Stimulated activated naive CD8-positive, alpha-beta T cell treated with anti-CD3 and anti-CD28 coated beads, Interleukin-15, amount 100 ng/mL, for 72 hours (primary cell): ENCODE measurements at regions not wholly inside any gene's neighbourhood (a gene's known extent, or its start where the extent isn't known, plus 50 kb on each side); places are given as distances from the start of the nearest gene placed in this dataset.

Source experiments
- ATAC-seq: fragments of 150-1000 bp; cut with Tn5 transposase; 2 replicates; pipeline ENCODE4 v1.10.0; 2021; ENCODE audit warnings: mild to moderate bottlenecking, moderate library complexity
- DNase-seq, 2 donors: peaks; one replicate each; pipeline ENCODE4 v3.0.0; 2021 to 2022
- H3K27ac Mint-ChIP-seq, 2 donors: one replicate each; pipeline ENCODE4 v1.8.0; 2022; ENCODE audit warnings: mild to moderate bottlenecking in 2 of 2, mixed read lengths in 2 of 2, moderate library complexity in 2 of 2
- H3K27me3 Mint-ChIP-seq: one replicate; pipeline ENCODE4 v1.8.0; 2022; ENCODE audit warnings: mixed read lengths
- H3K4me1 Mint-ChIP-seq: one replicate; pipeline ENCODE4 v1.8.0; 2022; ENCODE audit warnings: mild to moderate bottlenecking, mixed read lengths
- H3K4me3 Mint-ChIP-seq, 2 donors: one replicate each; pipeline ENCODE4 v1.8.0; 2022; ENCODE audit warnings: mild to moderate bottlenecking in 2 of 2, mixed read lengths in 2 of 2, moderate library complexity in 1 of 2
- H3K9me3 Mint-ChIP-seq, 2 donors: one replicate each; pipeline ENCODE4 v1.8.0; 2022; ENCODE audit warnings: mixed read lengths in 2 of 2

GRCh38 chr15:70301396-70301795 lies 203.7 kb upstream of the TLE3 start:
- H3K9me3 Mint-ChIP-seq: no peaks in the 10 kb centered on the region
- DNase-seq (no peak), ATAC-seq (no peak)
- H3K4me3 Mint-ChIP-seq: no peak overlapping the region
- H3K27me3 Mint-ChIP-seq: no peaks in the 10 kb centered on the region
- H3K4me1 Mint-ChIP-seq: peaks cover 10% of the 10 kb centered on the region
- H3K27ac Mint-ChIP-seq: no peak overlapping the region

DNA sequence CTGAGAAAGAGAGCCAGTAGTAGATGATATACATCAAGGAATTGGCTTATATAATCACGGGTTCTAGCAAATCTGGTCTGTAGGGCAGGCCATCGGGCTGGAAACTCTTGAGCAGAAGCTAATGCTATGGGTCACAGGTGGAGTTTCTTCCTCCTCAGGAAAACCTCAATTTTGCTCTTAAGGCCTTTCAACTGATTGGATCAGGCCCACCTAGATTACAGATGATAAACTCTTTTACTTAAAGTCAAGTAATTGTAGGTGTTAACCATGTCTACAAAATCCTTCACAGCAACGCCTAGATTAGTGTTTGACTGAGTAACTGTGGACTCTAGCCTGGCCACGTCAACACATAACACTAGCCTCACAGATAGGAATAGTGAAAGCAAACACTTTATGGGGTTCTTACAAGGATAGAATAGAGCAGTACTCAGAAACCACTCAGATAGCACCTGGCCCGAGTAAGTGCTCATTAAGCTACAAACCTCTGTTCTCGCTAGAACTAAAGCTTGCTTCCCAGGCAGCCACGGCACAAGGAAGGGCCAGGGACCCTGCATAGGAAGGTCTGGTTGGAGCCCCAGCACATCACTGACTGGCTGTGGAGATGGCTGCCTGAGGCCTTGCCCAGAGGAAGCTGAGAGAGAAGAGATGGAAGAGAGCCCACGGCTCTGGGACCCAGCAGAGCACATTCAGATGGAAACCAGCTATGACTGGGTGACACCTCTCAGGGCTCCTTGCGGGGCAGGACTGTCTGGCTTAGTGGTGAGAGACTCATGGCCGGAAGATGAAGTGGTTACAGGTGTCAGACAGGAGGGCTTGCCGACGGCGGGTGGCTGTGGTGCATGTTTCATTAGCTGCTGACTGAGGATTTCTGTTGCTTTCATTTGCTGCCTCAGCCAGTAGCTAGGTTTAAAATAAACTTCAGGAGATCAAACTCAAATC lies 202.5 kb upstream of the TLE3 start:
- ATAC-seq: peak; percentile 100
- H3K27ac Mint-ChIP-seq: no peak overlapping the region
- H3K4me1 Mint-ChIP-seq: peaks cover 15% of the 10 kb centered on the region
- H3K9me3 Mint-ChIP-seq: no peaks in the 10 kb centered on the region
- H3K4me3 Mint-ChIP-seq: no peak overlapping the region
- H3K27me3 Mint-ChIP-seq: no peaks in the 10 kb centered on the region
- peak; percentile 75 to 89 for DNase-seq

DNA sequence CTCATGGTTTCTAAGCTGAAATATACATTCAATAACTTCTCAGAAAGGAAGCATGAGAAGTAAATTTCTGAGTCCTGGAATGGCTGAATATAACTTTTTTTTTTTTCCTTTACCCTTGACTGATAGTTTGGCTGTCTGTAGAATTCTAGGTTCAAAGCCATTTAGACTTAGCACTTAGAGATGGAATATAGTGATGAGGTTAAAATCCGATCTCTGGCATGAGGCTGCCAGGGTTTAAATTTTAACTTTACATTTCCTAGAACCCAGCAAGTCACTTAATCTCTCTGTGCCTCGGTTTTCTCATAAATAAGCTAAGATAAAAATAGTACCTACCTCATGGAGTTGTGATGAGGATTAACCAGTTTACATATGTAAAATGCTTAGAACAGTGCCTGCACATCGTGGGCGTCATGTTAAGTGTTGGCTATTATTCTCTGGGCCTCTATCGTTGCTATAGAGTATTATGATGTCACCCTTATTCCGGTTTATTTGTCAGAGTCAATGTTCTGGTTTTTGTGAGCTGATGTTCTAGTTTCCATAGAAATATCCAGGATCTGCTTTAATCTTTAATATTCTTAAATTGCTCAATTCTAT lies 199.8 kb upstream of the TLE3 start:
- Mint-ChIP-seq H3K27ac (no peak overlapping the region), H3K4me3 (no peak overlapping the region), H3K4me1 (peaks cover 15% of the 10 kb centered on the region), H3K27me3 (no peaks in the 10 kb centered on the region), H3K9me3 (no peaks in the 10 kb centered on the region)
- no peak for ATAC-seq
- no peak for DNase-seq

- Mint-ChIP-seq H3K27me3 (peaks cover 14% of the 10 kb centered on the region), H3K27ac (no peak overlapping the region), H3K4me1 (peaks cover 5% of the 10 kb centered on the region), H3K9me3 (no peaks in the 10 kb centered on the region), H3K4me3 (no peak overlapping the region)
- DNase-seq: no peak
- no peak for ATAC-seq
Measured at GRCh38 chr15:70294731-70295305, 197.1 kb upstream of the TLE3 start.

- no peak overlapping the region for H3K4me3 Mint-ChIP-seq
- H3K4me1 Mint-ChIP-seq: peaks cover 5% of the 10 kb centered on the region
- no peak overlapping the region for H3K27ac Mint-ChIP-seq
- ATAC-seq (no peak), DNase-seq (no peak)
- H3K9me3 Mint-ChIP-seq: no peaks in the 10 kb centered on the region
- peaks cover 14% of the 10 kb centered on the region for H3K27me3 Mint-ChIP-seq
Measured at GRCh38 chr15:70293591-70294470, 196.1 kb upstream of the TLE3 start.

DNA sequence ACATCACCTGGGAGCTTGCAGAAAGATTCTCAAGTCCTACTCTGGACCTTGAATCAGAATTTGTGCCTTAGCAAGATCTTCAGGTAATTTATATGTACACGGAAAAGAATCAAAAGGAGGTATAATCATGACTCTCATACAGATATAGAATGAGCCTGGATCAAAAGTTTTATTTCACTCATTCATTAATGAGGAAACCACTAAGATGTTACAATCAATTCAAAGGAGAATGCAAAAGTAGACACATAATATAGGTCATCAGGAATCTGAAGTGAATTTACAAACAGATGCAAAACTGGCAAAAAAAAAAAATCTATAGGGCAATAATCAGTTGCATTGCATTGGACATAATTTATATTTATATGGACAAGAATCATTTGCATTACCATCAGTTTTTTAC lies 195.4 kb upstream of the TLE3 start:
- DNase-seq (no peak), ATAC-seq (no peak)
- H3K4me1 Mint-ChIP-seq: peaks cover 5% of the 10 kb centered on the region
- H3K4me3 Mint-ChIP-seq: no peak overlapping the region
- H3K27me3 Mint-ChIP-seq: peaks cover 14% of the 10 kb centered on the region
- H3K27ac Mint-ChIP-seq: no peak overlapping the region
- no peaks in the 10 kb centered on the region for H3K9me3 Mint-ChIP-seq

- Mint-ChIP-seq H3K27ac (no peak overlapping the region), H3K27me3 (peaks cover 14% of the 10 kb centered on the region), H3K9me3 (no peaks in the 10 kb centered on the region), H3K4me1 (peaks cover 5% of the 10 kb centered on the region), H3K4me3 (no peak overlapping the region)
- ATAC-seq (no peak), DNase-seq (no peak)
Measured at GRCh38 chr15:70292076-70292760, 194.5 kb upstream of the TLE3 start.

GRCh38 chr15:70291305-70292075 lies 193.8 kb upstream of the TLE3 start:
- DNase-seq (no peak), ATAC-seq (no peak)
- H3K9me3 Mint-ChIP-seq: no peaks in the 10 kb centered on the region
- H3K27me3 Mint-ChIP-seq: peaks cover 14% of the 10 kb centered on the region
- H3K4me1 Mint-ChIP-seq: peaks cover 5% of the 10 kb centered on the region
- peak overlapping the region in 1 of 2 donors; percentile 67 for H3K27ac Mint-ChIP-seq
- no peak overlapping the region for H3K4me3 Mint-ChIP-seq

DNA sequence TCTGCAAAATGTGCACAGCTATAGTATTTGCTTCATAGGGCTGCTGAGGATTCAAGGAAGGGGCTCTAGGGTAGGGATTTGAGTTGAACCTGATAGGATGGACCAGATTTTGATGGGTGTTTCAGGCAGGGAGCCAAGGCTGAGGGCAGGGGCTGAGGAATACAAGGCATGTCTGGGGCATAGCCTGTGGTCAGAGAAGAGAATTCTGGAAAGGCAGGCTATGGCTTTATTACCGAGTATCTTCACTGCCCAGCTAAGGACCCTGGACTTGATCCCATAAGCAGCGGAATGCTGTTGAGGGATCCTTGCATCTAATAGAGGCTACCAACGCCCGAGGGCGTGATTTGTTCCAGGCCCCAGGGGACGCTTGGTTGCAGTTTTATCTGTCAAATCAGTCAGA lies 193.0 kb upstream of the TLE3 start:
- Mint-ChIP-seq H3K9me3 (no peaks in the 10 kb centered on the region), H3K4me3 (no peak overlapping the region), H3K27me3 (peaks cover 14% of the 10 kb centered on the region), H3K4me1 (no peaks in the 10 kb centered on the region), H3K27ac (no peak overlapping the region)
- DNase-seq (no peak), ATAC-seq (no peak)

DNA sequence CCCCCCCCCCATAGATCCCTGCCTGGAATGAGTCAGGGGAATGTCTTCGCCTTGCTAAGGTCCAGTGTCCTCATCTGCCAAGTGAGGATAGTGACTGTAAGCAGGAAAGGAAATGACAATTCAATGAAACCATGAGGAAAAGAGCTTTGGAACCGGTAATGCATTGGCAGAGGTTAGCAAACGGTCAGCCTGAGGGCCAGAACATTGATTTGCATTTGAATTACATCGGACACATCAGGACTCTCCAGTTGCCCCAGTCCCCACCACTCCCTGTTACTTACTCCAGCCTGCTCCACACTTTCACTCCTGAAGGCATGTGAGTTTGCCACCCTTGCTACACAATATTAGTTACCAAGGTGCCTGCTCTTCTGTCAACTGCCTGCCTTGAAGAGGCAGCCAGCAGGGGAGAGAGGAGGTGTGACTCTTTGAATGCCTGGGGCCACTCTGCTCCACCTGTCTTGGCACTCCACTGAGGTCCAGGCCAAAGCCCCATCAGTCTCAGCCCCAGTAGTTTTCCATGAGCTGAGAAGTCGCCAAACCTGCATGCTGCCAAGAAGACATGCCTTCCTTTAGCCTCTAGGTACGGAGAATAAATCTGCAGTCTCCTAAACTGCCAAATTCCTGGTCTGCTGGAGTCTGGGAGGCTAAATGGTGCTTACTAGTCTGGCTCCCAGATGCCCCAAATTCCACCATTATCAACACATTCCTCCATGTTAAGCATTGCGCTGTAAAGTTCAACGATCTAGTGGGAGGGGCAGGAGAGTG lies 191.7 kb upstream of the TLE3 start:
- Mint-ChIP-seq H3K4me3 (no peak overlapping the region), H3K4me1 (no peaks in the 10 kb centered on the region), H3K27me3 (peaks cover 14% of the 10 kb centered on the region), H3K9me3 (no peaks in the 10 kb centered on the region), H3K27ac (peak overlapping the region in 1 of 2 donors; percentile 91)
- ATAC-seq (no peak), DNase-seq (no peak)

- Mint-ChIP-seq H3K9me3 (no peaks in the 10 kb centered on the region), H3K27ac (no peak overlapping the region), H3K4me1 (peaks cover 9% of the 10 kb centered on the region), H3K4me3 (no peak overlapping the region), H3K27me3 (peaks cover 3% of the 10 kb centered on the region)
- no peak for ATAC-seq
- no peak for DNase-seq
Measured at GRCh38 chr15:70286113-70286806, 188.5 kb upstream of the TLE3 start.

DNA sequence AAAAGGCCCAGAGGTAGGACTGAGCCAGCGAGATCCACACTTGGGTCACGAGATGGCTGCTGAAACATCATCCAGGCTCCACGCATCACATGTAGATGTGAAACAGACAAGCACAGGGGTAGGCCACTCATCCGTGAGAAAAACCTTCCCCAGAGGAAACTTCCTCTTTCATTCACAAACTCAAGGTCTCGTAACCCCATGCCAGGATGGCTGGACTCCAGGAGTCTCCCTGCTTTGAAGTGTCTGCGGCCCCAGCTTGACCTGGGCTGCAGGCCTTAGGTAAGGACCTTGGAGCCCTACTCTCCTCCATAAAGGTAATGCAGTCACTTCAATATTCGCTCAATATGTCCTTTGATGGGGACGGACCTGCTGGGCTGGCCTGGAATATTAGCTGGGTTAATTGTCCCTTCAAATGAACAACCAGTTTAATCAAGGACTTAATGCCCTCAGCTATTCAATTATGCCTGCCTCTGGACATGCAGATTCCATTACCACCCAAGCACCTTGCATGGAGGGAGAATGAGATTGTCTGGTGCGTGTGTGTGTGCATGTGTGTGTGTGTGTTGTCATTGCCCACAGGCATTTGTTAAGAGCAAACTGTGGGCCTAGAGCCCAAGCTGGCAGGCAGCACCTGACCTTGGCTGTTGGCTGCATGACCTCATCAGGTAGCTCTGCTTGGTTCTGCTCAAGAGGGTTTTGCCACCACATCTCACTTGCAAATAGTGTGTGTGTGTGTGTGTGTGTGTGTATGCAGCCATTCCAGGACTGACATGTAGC lies 186.9 kb upstream of the TLE3 start:
- ATAC-seq (no peak), DNase-seq (no peak)
- Mint-ChIP-seq H3K27ac (peak overlapping the region in 1 of 2 donors; percentile 1), H3K4me3 (no peak overlapping the region), H3K9me3 (no peaks in the 10 kb centered on the region), H3K27me3 (no peaks in the 10 kb centered on the region), H3K4me1 (peaks cover 16% of the 10 kb centered on the region)

GRCh38 chr15:70283511-70283910 lies 185.8 kb upstream of the TLE3 start:
- no peaks in the 10 kb centered on the region for H3K9me3 Mint-ChIP-seq
- no peak overlapping the region for H3K4me3 Mint-ChIP-seq
- H3K4me1 Mint-ChIP-seq: peaks cover 16% of the 10 kb centered on the region
- H3K27me3 Mint-ChIP-seq: no peaks in the 10 kb centered on the region
- DNase-seq: no peak
- no peak overlapping the region for H3K27ac Mint-ChIP-seq
- ATAC-seq: no peak
